ENCODE measurements at regions not wholly inside any gene's neighbourhood (a gene's known extent, or its start where the extent isn't known, plus 50 kb on each side); places are given as distances from the start of the nearest gene placed in this dataset.

GRCh38 chr15:93583552-93583951 is 494.5 kb upstream of the RGMA start:
- Mint-ChIP-seq H3K27me3 (peaks cover 5% of the 10 kb centered on the region), H3K36me3 (no peaks in the 10 kb centered on the region), H3K4me1 (no peaks in the 10 kb centered on the region), H3K9me3 (peaks cover 14% of the 10 kb centered on the region), H3K27ac (no peak overlapping the region), H3K4me3 (no peak overlapping the region)

GRCh38 chr15:93570527-93570926 is 481.5 kb upstream of the RGMA start:
- no peaks in the 10 kb centered on the region for H3K4me1 Mint-ChIP-seq
- H3K9me3 Mint-ChIP-seq = peaks cover 5% of the 10 kb centered on the region
- H3K36me3 Mint-ChIP-seq = no peaks in the 10 kb centered on the region
- no peak overlapping the region for H3K27ac Mint-ChIP-seq
- H3K4me3 Mint-ChIP-seq = no peak overlapping the region
- peaks cover under 1% of the 10 kb centered on the region for H3K27me3 Mint-ChIP-seq

- Mint-ChIP-seq H3K4me1 (no peaks in the 10 kb centered on the region), H3K27me3 (peaks cover 2% of the 10 kb centered on the region), H3K36me3 (no peaks in the 10 kb centered on the region), H3K4me3 (no peak overlapping the region), H3K27ac (no peak overlapping the region), H3K9me3 (no peaks in the 10 kb centered on the region)
Observed at GRCh38 chr15:93566762-93567161, 477.8 kb upstream of the RGMA start.

- H3K4me3 Mint-ChIP-seq = no peak overlapping the region
- H3K9me3 Mint-ChIP-seq = no peaks in the 10 kb centered on the region
- peaks cover 2% of the 10 kb centered on the region for H3K27me3 Mint-ChIP-seq
- no peaks in the 10 kb centered on the region for H3K4me1 Mint-ChIP-seq
- no peaks in the 10 kb centered on the region for H3K36me3 Mint-ChIP-seq
- H3K27ac Mint-ChIP-seq = no peak overlapping the region
Observed at GRCh38 chr15:93565201-93565600, 476.2 kb upstream of the RGMA start.

- no peaks in the 10 kb centered on the region for H3K36me3 Mint-ChIP-seq
- no peaks in the 10 kb centered on the region for H3K9me3 Mint-ChIP-seq
- no peak overlapping the region for H3K4me3 Mint-ChIP-seq
- H3K27me3 Mint-ChIP-seq = peaks cover 4% of the 10 kb centered on the region
- no peaks in the 10 kb centered on the region for H3K4me1 Mint-ChIP-seq
- H3K27ac Mint-ChIP-seq = no peak overlapping the region
Observed at GRCh38 chr15:93563218-93563617, 474.2 kb upstream of the RGMA start.

- H3K4me3 Mint-ChIP-seq = no peak overlapping the region
- no peaks in the 10 kb centered on the region for H3K36me3 Mint-ChIP-seq
- H3K4me1 Mint-ChIP-seq = no peaks in the 10 kb centered on the region
- H3K9me3 Mint-ChIP-seq = no peaks in the 10 kb centered on the region
- H3K27me3 Mint-ChIP-seq = peaks cover 6% of the 10 kb centered on the region
- no peak overlapping the region for H3K27ac Mint-ChIP-seq
Observed at GRCh38 chr15:93562395-93563123, 473.5 kb upstream of the RGMA start.

GRCh38 chr15:93557696-93558095 is 468.7 kb upstream of the RGMA start:
- Mint-ChIP-seq H3K9me3 (no peaks in the 10 kb centered on the region), H3K4me1 (no peaks in the 10 kb centered on the region), H3K4me3 (no peak overlapping the region), H3K36me3 (no peaks in the 10 kb centered on the region), H3K27me3 (peaks cover 7% of the 10 kb centered on the region), H3K27ac (peak overlapping the region; percentile 52)

GRCh38 chr15:93553167-93553935 is 464.3 kb upstream of the RGMA start:
- peaks cover 7% of the 10 kb centered on the region for H3K27me3 Mint-ChIP-seq
- peaks cover 10% of the 10 kb centered on the region for H3K9me3 Mint-ChIP-seq
- H3K4me1 Mint-ChIP-seq = no peaks in the 10 kb centered on the region
- H3K4me3 Mint-ChIP-seq = no peak overlapping the region
- H3K27ac Mint-ChIP-seq = no peak overlapping the region
- no peaks in the 10 kb centered on the region for H3K36me3 Mint-ChIP-seq

- no peak overlapping the region for H3K4me3 Mint-ChIP-seq
Observed at GRCh38 chr15:93543093-93543492, 454.1 kb upstream of the RGMA start.

GRCh38 chr15:93527374-93528050 is 438.5 kb upstream of the RGMA start:
- Mint-ChIP-seq H3K36me3 (no peaks in the 10 kb centered on the region), H3K4me3 (no peak overlapping the region), H3K4me1 (no peaks in the 10 kb centered on the region), H3K27ac (no peak overlapping the region), H3K9me3 (no peaks in the 10 kb centered on the region), H3K27me3 (peaks cover 5% of the 10 kb centered on the region)

More at GRCh38 chr15:93543093-93543492, 454.1 kb upstream of the RGMA start:
- Mint-ChIP-seq H3K4me1 (no peaks in the 10 kb centered on the region), H3K36me3 (no peaks in the 10 kb centered on the region), H3K9me3 (peaks cover 7% of the 10 kb centered on the region), H3K27ac (no peak overlapping the region), H3K27me3 (peaks cover 1% of the 10 kb centered on the region)

- H3K9me3 Mint-ChIP-seq = no peaks in the 10 kb centered on the region
- H3K27ac Mint-ChIP-seq = no peak overlapping the region
- H3K4me3 Mint-ChIP-seq = no peak overlapping the region
- H3K36me3 Mint-ChIP-seq = no peaks in the 10 kb centered on the region
- no peaks in the 10 kb centered on the region for H3K4me1 Mint-ChIP-seq
- peaks cover 5% of the 10 kb centered on the region for H3K27me3 Mint-ChIP-seq
Observed at GRCh38 chr15:93524432-93524831, 435.4 kb upstream of the RGMA start.

GRCh38 chr15:93523481-93523880 is 434.5 kb upstream of the RGMA start:
- Mint-ChIP-seq H3K9me3 (no peaks in the 10 kb centered on the region), H3K4me1 (no peaks in the 10 kb centered on the region), H3K27ac (no peak overlapping the region), H3K27me3 (peaks cover 5% of the 10 kb centered on the region), H3K36me3 (no peaks in the 10 kb centered on the region), H3K4me3 (no peak overlapping the region)

- H3K27ac Mint-ChIP-seq = no peak overlapping the region
- H3K9me3 Mint-ChIP-seq = no peaks in the 10 kb centered on the region
- no peaks in the 10 kb centered on the region for H3K4me1 Mint-ChIP-seq
- H3K4me3 Mint-ChIP-seq = no peak overlapping the region
- H3K36me3 Mint-ChIP-seq = no peaks in the 10 kb centered on the region
- H3K27me3 Mint-ChIP-seq = peaks cover 8% of the 10 kb centered on the region
Observed at GRCh38 chr15:93520206-93520605, 431.2 kb upstream of the RGMA start.

GRCh38 chr15:93519599-93519998 is 430.6 kb upstream of the RGMA start:
- H3K27ac Mint-ChIP-seq = no peak overlapping the region
- H3K4me3 Mint-ChIP-seq = no peak overlapping the region
- H3K27me3 Mint-ChIP-seq = peaks cover 8% of the 10 kb centered on the region
- H3K9me3 Mint-ChIP-seq = no peaks in the 10 kb centered on the region
- H3K4me1 Mint-ChIP-seq = no peaks in the 10 kb centered on the region
- no peaks in the 10 kb centered on the region for H3K36me3 Mint-ChIP-seq

- H3K36me3 Mint-ChIP-seq = no peaks in the 10 kb centered on the region
- no peak overlapping the region for H3K4me3 Mint-ChIP-seq
- H3K4me1 Mint-ChIP-seq = no peaks in the 10 kb centered on the region
- H3K27ac Mint-ChIP-seq = no peak overlapping the region
- no peaks in the 10 kb centered on the region for H3K9me3 Mint-ChIP-seq
- peaks cover 4% of the 10 kb centered on the region for H3K27me3 Mint-ChIP-seq
Observed at GRCh38 chr15:93517176-93517575, 428.2 kb upstream of the RGMA start.
